ENCODE measurements at regions not wholly inside any gene's neighbourhood (a gene's known extent, or its start where the extent isn't known, plus 50 kb on each side); places are given as distances from the start of the nearest gene placed in this dataset.

- TF ChIP-seq, protein P1, sequence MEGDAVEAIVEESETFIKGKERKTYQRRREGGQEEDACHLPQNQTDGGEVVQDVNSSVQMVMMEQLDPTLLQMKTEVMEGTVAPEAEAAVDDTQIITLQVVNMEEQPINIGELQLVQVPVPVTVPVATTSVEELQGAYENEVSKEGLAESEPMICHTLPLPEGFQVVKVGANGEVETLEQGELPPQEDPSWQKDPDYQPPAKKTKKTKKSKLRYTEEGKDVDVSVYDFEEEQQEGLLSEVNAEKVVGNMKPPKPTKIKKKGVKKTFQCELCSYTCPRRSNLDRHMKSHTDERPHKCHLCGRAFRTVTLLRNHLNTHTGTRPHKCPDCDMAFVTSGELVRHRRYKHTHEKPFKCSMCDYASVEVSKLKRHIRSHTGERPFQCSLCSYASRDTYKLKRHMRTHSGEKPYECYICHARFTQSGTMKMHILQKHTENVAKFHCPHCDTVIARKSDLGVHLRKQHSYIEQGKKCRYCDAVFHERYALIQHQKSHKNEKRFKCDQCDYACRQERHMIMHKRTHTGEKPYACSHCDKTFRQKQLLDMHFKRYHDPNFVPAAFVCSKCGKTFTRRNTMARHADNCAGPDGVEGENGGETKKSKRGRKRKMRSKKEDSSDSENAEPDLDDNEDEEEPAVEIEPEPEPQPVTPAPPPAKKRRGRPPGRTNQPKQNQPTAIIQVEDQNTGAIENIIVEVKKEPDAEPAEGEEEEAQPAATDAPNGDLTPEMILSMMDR (IDR thresholded peaks at IDR 0.05; ENCODE audit: low read length), result no peak
- TF ChIP-seq EZH2 (IDR thresholded peaks at IDR 0.05; ENCODE audit: borderline replicate concordance, low read length), result no peak
Observed at GRCh38 chr6:40131675-40132074, 197.4 kb upstream of the MOCS1 start.

Data from OCI-LY1 (cell line).